A673 (cell line): ENCODE measurements at regions not wholly inside any gene's neighbourhood (a gene's known extent, or its start where the extent isn't known, plus 50 kb on each side); places are given as distances from the start of the nearest gene placed in this dataset.
A peak's percentile ranks its signal among the peaks of the same experiment; 100 is the strongest.

Source experiments
- BruUV-seq: library from RNA; stranded (reverse); fragments of 400-500 nt; replicated peaks from 2 replicates; lab custom pipeline; 2021; lab: Mats Ljungman, UMichigan
- CTCF ChIA-PET: fragments of 300-600 bp; sonication (Branson Sonifier 250); formaldehyde crosslinking; loops from one replicate; lab custom pipeline; 2022; ENCODE audit warnings: antibody characterized with exemption; lab: Charles Lee
- POLR2A ChIA-PET: fragments of 300-600 bp; sonication (Branson Sonifier 250); formaldehyde crosslinking; loops from one replicate; lab custom pipeline; 2022; ENCODE audit warnings: antibody characterized with exemption; ENCODE audit not compliant: low non-redundant PET; lab: Charles Lee
- DNase-seq: peaks from one replicate; pipeline ENCODE4 v3.0.0-alpha.2; 2015; ENCODE audit warnings: low spot score
- H3K27ac ChIP-seq: fragments of 200-600 bp; sonication (generic); 2 replicates; pipeline ENCODE4 v1.5.1; 2016; ENCODE audit warnings: mixed run types, low read depth, mild to moderate bottlenecking, mixed read lengths, antibody characterized with exemption, low read length; ENCODE audit not compliant: poor library complexity, severe bottlenecking
- H3K27me3 ChIP-seq: fragments of 200-600 bp; sonication (generic); replicated peaks from 2 replicates; pipeline ENCODE4 v1.6.1; 2017; ENCODE audit warnings: mixed run types, low read depth, mild to moderate bottlenecking, mixed read lengths, antibody characterized with exemption, low read length; ENCODE audit not compliant: insufficient read depth, poor library complexity
- H3K36me3 ChIP-seq: fragments of 200-600 bp; sonication (generic); 2 replicates; pipeline ENCODE4 v1.6.1; 2016; ENCODE audit warnings: mixed run types, mild to moderate bottlenecking, mixed read lengths, antibody characterized with exemption, low read length; ENCODE audit not compliant: insufficient read depth, poor library complexity, severe bottlenecking
- H3K4me1 ChIP-seq: fragments of 200-600 bp; sonication (generic); 2 replicates; pipeline ENCODE4 v1.6.1; 2017; ENCODE audit warnings: mixed run types, mild to moderate bottlenecking, mixed read lengths, antibody characterized with exemption, low read length; ENCODE audit not compliant: insufficient read depth, poor library complexity, severe bottlenecking
- H3K4me3 ChIP-seq: fragments of 200-600 bp; sonication (generic); 2 replicates; pipeline ENCODE4 v1.5.1; 2016; ENCODE audit warnings: low read depth, mixed run types, mild to moderate bottlenecking, mixed read lengths, low read length; ENCODE audit not compliant: poor library complexity, severe bottlenecking
- H3K9me3 ChIP-seq: fragments of 200-600 bp; sonication (generic); 2 replicates; pipeline ENCODE4 v1.6.1; 2016; ENCODE audit warnings: mixed run types, low read depth, mild to moderate bottlenecking, mixed read lengths, antibody characterized with exemption, low read length; ENCODE audit not compliant: poor library complexity, severe bottlenecking
- EZH2 ChIP-seq: fragments of 200-600 bp; sonication (generic); IDR thresholded peaks from 2 replicates; pipeline ENCODE4 v1.6.1; 2017; ENCODE audit warnings: borderline replicate concordance, low read depth, mild to moderate bottlenecking, mixed read lengths, antibody characterized with exemption, low read length; ENCODE audit not compliant: poor library complexity, severe bottlenecking
- intact Hi-C: fragments of 100-400 bp; cut with micrococcal nuclease; formaldehyde crosslinking; loops from one replicate; pipeline ENCODE4 v1.10.0; 2022; ENCODE audit not compliant: unreplicated experiment
- TF ChIP-seq, protein P1 (sequence below): fragments of 300-800, 200-600 bp; sonication (generic); conservative IDR thresholded peaks from 2 replicates; pipeline ENCODE4 v1.5.1; 2017; ENCODE audit warnings: low read depth, mild to moderate bottlenecking, antibody characterized with exemption, low read length, moderate library complexity, mixed read lengths

GRCh38 chr1:241411056-241411775 is 54.2 kb upstream of the RGS7 start:
- no peak overlapping the region for H3K4me3 ChIP-seq

GRCh38 chr1:241408170-241408569 is 51.2 kb upstream of the RGS7 start:
- intact Hi-C loops: loop anchor here (10.0 kb wide), 1 partner anchor 673 kb away; no protein-coding TSS in a partner anchor
- CTCF ChIA-PET: interaction anchor here (0.5 kb wide), 1 partner anchor 10 kb away, joined by 13 read pairs; no protein-coding TSS in a partner anchor

More at GRCh38 chr1:241411056-241411775, 54.2 kb upstream of the RGS7 start:
- Histone ChIP-seq H3K27ac (no peak overlapping the region), H3K4me1 (no peaks in the 10 kb centered on the region), H3K9me3 (no peaks in the 10 kb centered on the region), H3K36me3 (no peaks in the 10 kb centered on the region), H3K27me3 (no peaks in the 10 kb centered on the region)
- ChIA-PET CTCF (no interaction called here), POLR2A (no interaction called here)
- TF ChIP-seq, protein P1, sequence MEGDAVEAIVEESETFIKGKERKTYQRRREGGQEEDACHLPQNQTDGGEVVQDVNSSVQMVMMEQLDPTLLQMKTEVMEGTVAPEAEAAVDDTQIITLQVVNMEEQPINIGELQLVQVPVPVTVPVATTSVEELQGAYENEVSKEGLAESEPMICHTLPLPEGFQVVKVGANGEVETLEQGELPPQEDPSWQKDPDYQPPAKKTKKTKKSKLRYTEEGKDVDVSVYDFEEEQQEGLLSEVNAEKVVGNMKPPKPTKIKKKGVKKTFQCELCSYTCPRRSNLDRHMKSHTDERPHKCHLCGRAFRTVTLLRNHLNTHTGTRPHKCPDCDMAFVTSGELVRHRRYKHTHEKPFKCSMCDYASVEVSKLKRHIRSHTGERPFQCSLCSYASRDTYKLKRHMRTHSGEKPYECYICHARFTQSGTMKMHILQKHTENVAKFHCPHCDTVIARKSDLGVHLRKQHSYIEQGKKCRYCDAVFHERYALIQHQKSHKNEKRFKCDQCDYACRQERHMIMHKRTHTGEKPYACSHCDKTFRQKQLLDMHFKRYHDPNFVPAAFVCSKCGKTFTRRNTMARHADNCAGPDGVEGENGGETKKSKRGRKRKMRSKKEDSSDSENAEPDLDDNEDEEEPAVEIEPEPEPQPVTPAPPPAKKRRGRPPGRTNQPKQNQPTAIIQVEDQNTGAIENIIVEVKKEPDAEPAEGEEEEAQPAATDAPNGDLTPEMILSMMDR: no peak
- no peak for TF ChIP-seq EZH2
- intact Hi-C loops: no loop called here
- DNase-seq: no peak
- BruUV-seq: no TSS peak

More at GRCh38 chr1:241408170-241408569, 51.2 kb upstream of the RGS7 start:
- H3K27me3 ChIP-seq: no peaks in the 10 kb centered on the region
- no TSS peak for BruUV-seq
- no peaks in the 10 kb centered on the region for H3K4me1 ChIP-seq
- no peaks in the 10 kb centered on the region for H3K9me3 ChIP-seq
- no peaks in the 10 kb centered on the region for H3K36me3 ChIP-seq
- H3K4me3 ChIP-seq: no peak overlapping the region
- POLR2A ChIA-PET: no interaction called here
- no peak for TF ChIP-seq EZH2
- TF ChIP-seq, protein P1: 0 out of 2 replicates have a peak, but pooled peaks have one; percentile 30
- DNase-seq: no peak
- H3K27ac ChIP-seq: no peak overlapping the region
